Activated T-helper 1 cell treated with anti-CD3 and anti-CD28 coated beads, Interleukin-12 subunit alpha, Interleukin-12 subunit beta, Interleukin-2, Interleukin-4 antibody, amounts not matched to agents 30 ng/mL and 10 ng/mL and 1 ng/mL, durations not matched to agents 14 hours and 24 hours and 36 hours (primary cell): ENCODE measurements at regions not wholly inside any gene's neighbourhood (a gene's known extent, or its start where the extent isn't known, plus 50 kb on each side); places are given as distances from the start of the nearest gene placed in this dataset.
"Not testable (repeated sequence)": the region's sequence is repeated elsewhere in the genome, so short reads cannot be mapped to it uniquely, and the experiment has no call there.

Source experiments
- DNase-seq: peaks from one replicate; pipeline ENCODE4 v3.0.0; 2021; ENCODE audit warnings: low spot score
- H3K27ac Mint-ChIP-seq: one replicate; pipeline ENCODE4 v1.8.0; 2021; ENCODE audit warnings: mild to moderate bottlenecking, mixed read lengths
- H3K27me3 Mint-ChIP-seq: one replicate; pipeline ENCODE4 v1.8.0; 2022; ENCODE audit warnings: mild to moderate bottlenecking, moderate library complexity, mixed read lengths; ENCODE audit not compliant: insufficient read depth
- H3K36me3 Mint-ChIP-seq: one replicate; pipeline ENCODE4 v1.8.0; 2021; ENCODE audit warnings: low read depth, mixed read lengths
- H3K4me1 Mint-ChIP-seq: one replicate; pipeline ENCODE4 v1.8.0; 2021; ENCODE audit warnings: low read depth, mixed read lengths
- H3K4me3 Mint-ChIP-seq: one replicate; pipeline ENCODE4 v1.8.0; 2021; ENCODE audit warnings: mild to moderate bottlenecking, moderate library complexity, mixed read lengths
- H3K9me3 Mint-ChIP-seq: one replicate; pipeline ENCODE4 v1.8.0; 2021; ENCODE audit warnings: mixed read lengths
- intact Hi-C: fragments of 100-400 bp; cut with micrococcal nuclease; formaldehyde crosslinking; loops from one replicate; pipeline ENCODE4 v1.15.1; 2024

DNA sequence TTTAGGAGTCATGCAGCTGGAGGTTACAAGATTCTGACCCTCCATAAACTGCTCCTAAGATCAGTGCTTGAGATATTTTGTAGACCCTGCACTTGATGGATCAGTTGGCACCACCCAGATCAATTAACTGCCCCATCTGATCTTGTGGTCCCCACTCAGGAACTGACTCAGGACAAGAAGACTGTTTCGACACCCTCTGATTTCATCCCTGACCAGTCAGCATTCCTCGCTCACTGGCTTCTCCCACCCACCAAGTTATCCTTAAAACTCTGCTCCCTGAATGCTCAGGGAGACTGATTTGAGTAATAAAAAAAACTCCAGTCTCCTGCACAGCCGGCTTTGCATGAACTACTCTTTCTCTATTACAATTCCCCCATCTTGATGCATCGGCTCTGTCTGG lies 360.2 kb downstream of the GALC start:
- no peaks in the 10 kb centered on the region for H3K36me3 Mint-ChIP-seq
- no peak overlapping the region for H3K27ac Mint-ChIP-seq
- no peaks in the 10 kb centered on the region for H3K4me1 Mint-ChIP-seq
- H3K4me3 Mint-ChIP-seq: no peak overlapping the region
- no peak for DNase-seq
- no peaks in the 10 kb centered on the region for H3K27me3 Mint-ChIP-seq
- H3K9me3 Mint-ChIP-seq: peaks cover under 1% of the 10 kb centered on the region
- intact Hi-C loops: no loop called here

DNA sequence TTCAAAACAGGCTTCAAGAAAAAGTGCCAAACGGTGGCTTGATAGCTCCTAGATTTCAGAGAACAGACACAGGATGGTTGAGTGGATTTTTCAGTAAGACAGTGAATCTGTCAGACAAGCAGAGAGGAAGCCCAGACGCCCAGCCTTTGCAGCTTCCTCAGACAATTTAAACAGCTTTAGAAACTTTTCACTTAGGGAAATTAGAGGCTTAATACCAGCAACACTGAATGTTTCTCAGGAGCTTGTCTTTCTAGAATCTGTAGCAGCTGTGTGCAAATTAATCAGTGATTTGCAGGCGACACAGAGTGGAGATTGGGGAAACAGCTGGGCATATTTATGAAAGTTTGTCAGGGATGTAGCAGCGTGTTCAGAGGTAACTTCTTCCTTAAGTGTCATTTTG lies 362.1 kb downstream of the GALC start:
- H3K9me3 Mint-ChIP-seq: peaks cover 4% of the 10 kb centered on the region
- H3K4me3 Mint-ChIP-seq: no peak overlapping the region
- intact Hi-C loops: no loop called here
- DNase-seq: no peak
- no peaks in the 10 kb centered on the region for H3K36me3 Mint-ChIP-seq
- H3K27ac Mint-ChIP-seq: no peak overlapping the region
- H3K4me1 Mint-ChIP-seq: no peaks in the 10 kb centered on the region
- H3K27me3 Mint-ChIP-seq: no peaks in the 10 kb centered on the region

DNA sequence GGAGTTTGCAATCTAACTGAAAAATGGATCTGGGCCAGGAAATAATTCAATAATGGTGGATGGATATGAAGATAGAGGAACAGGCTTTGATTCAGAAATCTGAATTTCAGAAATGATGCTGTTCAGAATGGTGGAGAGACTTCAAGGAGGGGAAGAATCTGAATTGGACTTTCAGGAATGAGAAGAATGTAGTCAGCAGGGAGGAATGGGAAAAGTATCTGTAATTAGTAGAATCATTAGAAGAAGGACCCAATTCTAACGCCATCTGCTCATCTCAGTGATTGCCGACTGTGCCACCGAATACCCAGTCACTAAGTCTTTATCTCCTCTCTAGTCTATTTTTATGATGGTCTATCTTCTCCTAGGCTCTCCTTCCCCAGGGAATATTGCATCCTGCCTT lies 363.2 kb downstream of the GALC start:
- Mint-ChIP-seq H3K4me3 (no peak overlapping the region), H3K36me3 (no peaks in the 10 kb centered on the region), H3K4me1 (no peaks in the 10 kb centered on the region), H3K9me3 (peaks cover 4% of the 10 kb centered on the region), H3K27me3 (no peaks in the 10 kb centered on the region), H3K27ac (no peak overlapping the region)
- DNase-seq: no peak
- intact Hi-C loops: no loop called here

- no peak for DNase-seq
- H3K4me3 Mint-ChIP-seq: no peak overlapping the region
- H3K36me3 Mint-ChIP-seq: no peaks in the 10 kb centered on the region
- no peaks in the 10 kb centered on the region for H3K27me3 Mint-ChIP-seq
- H3K9me3 Mint-ChIP-seq: peaks cover 4% of the 10 kb centered on the region
- intact Hi-C loops: no loop called here
- no peak overlapping the region for H3K27ac Mint-ChIP-seq
- no peaks in the 10 kb centered on the region for H3K4me1 Mint-ChIP-seq
Observed at GRCh38 chr14:87628780-87629179, 364.2 kb downstream of the GALC start.

GRCh38 chr14:87628129-87628528 lies 364.9 kb downstream of the GALC start:
- Mint-ChIP-seq H3K9me3 (peaks cover 5% of the 10 kb centered on the region), H3K4me3 (no peak overlapping the region), H3K4me1 (no peaks in the 10 kb centered on the region), H3K27me3 (no peaks in the 10 kb centered on the region), H3K36me3 (no peaks in the 10 kb centered on the region), H3K27ac (no peak overlapping the region)
- DNase-seq: no peak
- intact Hi-C loops: no loop called here

GRCh38 chr14:87626266-87626665 lies 366.7 kb downstream of the GALC start:
- Mint-ChIP-seq H3K4me3 (no peak overlapping the region), H3K27me3 (no peaks in the 10 kb centered on the region), H3K4me1 (no peaks in the 10 kb centered on the region), H3K36me3 (no peaks in the 10 kb centered on the region), H3K27ac (no peak overlapping the region), H3K9me3 (peaks cover 15% of the 10 kb centered on the region)
- DNase-seq: no peak
- intact Hi-C loops: no loop called here

GRCh38 chr14:87623616-87624015 lies 369.4 kb downstream of the GALC start:
- intact Hi-C loops: no loop called here
- no peaks in the 10 kb centered on the region for H3K36me3 Mint-ChIP-seq
- H3K27ac Mint-ChIP-seq: no peak overlapping the region
- H3K9me3 Mint-ChIP-seq: peaks cover 33% of the 10 kb centered on the region
- H3K4me3 Mint-ChIP-seq: no peak overlapping the region
- DNase-seq: no peak
- no peaks in the 10 kb centered on the region for H3K27me3 Mint-ChIP-seq
- H3K4me1 Mint-ChIP-seq: no peaks in the 10 kb centered on the region

DNA sequence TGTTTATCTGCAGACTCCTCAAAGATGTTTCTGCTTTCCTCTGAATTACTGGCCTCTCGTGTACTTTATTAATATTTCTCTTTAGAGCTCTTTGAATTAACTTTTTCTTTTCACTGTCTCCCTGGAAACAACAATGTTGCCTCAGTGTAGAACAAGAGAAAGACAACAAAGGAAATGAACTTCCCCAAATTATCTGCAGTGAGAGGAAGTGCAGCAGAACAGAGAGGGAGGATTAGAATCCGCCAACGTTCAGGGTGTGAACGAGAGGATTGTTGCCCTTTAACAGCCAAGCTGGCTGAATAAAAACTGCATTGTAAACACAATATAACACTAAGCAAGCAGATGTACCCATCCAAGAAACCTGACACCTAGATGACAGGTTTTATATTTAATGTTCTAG lies 375.9 kb downstream of the GALC start:
- Mint-ChIP-seq H3K4me3 (no peak overlapping the region), H3K36me3 (no peaks in the 10 kb centered on the region), H3K27me3 (no peaks in the 10 kb centered on the region), H3K4me1 (no peaks in the 10 kb centered on the region), H3K27ac (no peak overlapping the region), H3K9me3 (peaks cover 21% of the 10 kb centered on the region)
- DNase-seq: no peak
- intact Hi-C loops: no loop called here

DNA sequence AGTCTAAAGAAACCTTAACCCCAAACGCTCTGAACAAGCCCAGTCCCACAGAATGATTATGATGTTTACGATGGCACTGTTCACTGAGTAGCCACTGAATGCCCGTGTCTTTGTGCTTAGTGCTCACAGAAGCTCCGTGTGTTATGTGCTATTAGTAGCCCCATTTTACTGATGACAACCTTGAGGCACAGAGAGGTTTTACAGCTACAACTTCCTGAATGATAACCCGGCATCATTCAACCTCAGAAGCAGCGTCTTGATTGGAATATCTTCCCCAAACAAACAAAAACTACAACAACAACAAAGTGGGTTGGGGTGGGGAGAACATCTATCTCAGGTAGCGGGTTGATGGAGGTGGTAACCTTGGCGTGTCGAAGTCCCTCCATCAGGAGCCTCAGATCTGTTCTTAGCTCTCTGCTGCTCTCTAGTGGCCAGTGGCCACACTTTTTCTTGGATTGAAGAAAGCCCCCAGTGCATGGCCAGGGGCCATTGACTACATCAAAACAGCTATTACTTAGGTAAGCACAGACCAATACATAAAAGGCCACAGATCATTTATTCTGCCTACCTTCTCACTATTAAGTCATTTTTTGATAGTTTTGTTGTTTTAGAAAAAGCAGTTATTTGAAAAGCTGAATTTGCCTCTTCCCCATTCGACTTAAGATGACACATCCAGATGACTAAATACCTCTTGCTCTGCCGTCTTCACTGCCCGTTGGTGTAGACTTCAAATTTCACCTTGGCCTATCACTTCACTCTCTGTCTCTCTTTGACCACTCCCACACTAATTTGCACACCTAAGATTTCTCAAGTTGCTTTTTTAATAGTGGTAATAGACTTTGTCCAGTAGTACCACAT lies 376.9 kb downstream of the GALC start:
- Mint-ChIP-seq H3K9me3 (peaks cover 16% of the 10 kb centered on the region), H3K36me3 (no peaks in the 10 kb centered on the region), H3K4me3 (no peak overlapping the region), H3K27ac (no peak overlapping the region), H3K27me3 (no peaks in the 10 kb centered on the region), H3K4me1 (no peaks in the 10 kb centered on the region)
- intact Hi-C loops: no loop called here
- peak; percentile 2 for DNase-seq

- intact Hi-C loops: no loop called here
Observed at GRCh38 chr14:87615047-87615446, 377.9 kb downstream of the GALC start.

DNA sequence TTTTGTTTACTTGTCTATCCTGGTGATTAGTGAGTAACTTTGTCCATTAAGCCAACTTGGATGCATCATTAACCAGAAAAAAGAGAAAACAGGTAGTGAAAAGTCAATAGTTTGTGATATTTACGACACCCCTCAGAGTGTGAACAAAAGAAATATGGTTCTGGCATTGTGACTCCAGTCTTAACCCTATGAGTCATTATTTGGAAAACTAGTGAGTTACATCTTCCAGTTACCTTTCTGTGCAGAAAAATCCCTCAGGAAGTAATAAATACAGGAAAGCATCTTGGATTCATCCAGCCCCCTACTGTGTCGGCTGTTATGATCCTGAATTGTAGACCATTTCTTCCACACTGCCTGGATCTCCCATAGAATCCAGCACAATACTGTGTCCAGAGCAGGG lies 379.1 kb downstream of the GALC start:
- H3K27ac Mint-ChIP-seq: no peak overlapping the region
- H3K27me3 Mint-ChIP-seq: no peaks in the 10 kb centered on the region
- DNase-seq: no peak
- H3K4me3 Mint-ChIP-seq: no peak overlapping the region
- H3K36me3 Mint-ChIP-seq: no peaks in the 10 kb centered on the region
- intact Hi-C loops: no loop called here
- H3K4me1 Mint-ChIP-seq: no peaks in the 10 kb centered on the region
- no peaks in the 10 kb centered on the region for H3K9me3 Mint-ChIP-seq

More at GRCh38 chr14:87615047-87615446, 377.9 kb downstream of the GALC start:
- H3K27ac Mint-ChIP-seq: no peak overlapping the region
- H3K4me3 Mint-ChIP-seq: no peak overlapping the region
- DNase-seq: no peak
- no peaks in the 10 kb centered on the region for H3K27me3 Mint-ChIP-seq
- peaks cover 6% of the 10 kb centered on the region for H3K9me3 Mint-ChIP-seq
- no peaks in the 10 kb centered on the region for H3K4me1 Mint-ChIP-seq
- H3K36me3 Mint-ChIP-seq: no peaks in the 10 kb centered on the region

GRCh38 chr14:87607056-87607455 lies 385.9 kb downstream of the GALC start:
- H3K27ac Mint-ChIP-seq, H3K4me1 Mint-ChIP-seq, H3K36me3 Mint-ChIP-seq, intact Hi-C loops, H3K4me3 Mint-ChIP-seq, DNase-seq, H3K27me3 Mint-ChIP-seq: not testable (repeated sequence)
- peaks cover 16% of the 10 kb centered on the region for H3K9me3 Mint-ChIP-seq

- no peak overlapping the region for H3K27ac Mint-ChIP-seq
- DNase-seq: no peak
- intact Hi-C loops: no loop called here
- H3K27me3 Mint-ChIP-seq: no peaks in the 10 kb centered on the region
- H3K4me1 Mint-ChIP-seq: no peaks in the 10 kb centered on the region
- peaks cover 4% of the 10 kb centered on the region for H3K9me3 Mint-ChIP-seq
- no peak overlapping the region for H3K4me3 Mint-ChIP-seq
- H3K36me3 Mint-ChIP-seq: no peaks in the 10 kb centered on the region
Observed at GRCh38 chr14:87601036-87601435, 391.9 kb downstream of the GALC start.

DNA sequence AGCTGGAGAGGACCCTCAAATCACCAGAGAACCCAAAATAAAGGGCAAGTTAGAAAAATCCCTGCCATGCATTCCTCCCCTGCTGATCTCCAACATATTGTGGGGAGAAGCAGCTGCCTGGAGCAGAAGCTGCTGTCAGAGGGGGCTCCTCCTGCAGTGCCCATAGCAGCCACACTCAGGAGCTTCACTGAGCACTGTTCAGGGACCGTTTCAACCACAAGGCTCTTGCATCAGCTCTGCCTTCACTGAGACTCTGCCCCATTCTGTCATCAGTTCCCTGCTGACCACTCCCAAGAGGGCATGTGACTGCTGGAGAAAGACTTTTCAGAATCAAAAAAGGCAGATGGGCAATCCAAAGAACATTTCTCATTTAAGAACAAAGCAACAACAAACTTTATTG lies 392.7 kb downstream of the GALC start:
- Mint-ChIP-seq H3K27ac (no peak overlapping the region), H3K36me3 (no peaks in the 10 kb centered on the region), H3K9me3 (peaks cover 4% of the 10 kb centered on the region), H3K27me3 (no peaks in the 10 kb centered on the region), H3K4me1 (no peaks in the 10 kb centered on the region), H3K4me3 (no peak overlapping the region)
- DNase-seq: no peak
- intact Hi-C loops: no loop called here
